H9 (cell line): ENCODE measurements at regions not wholly inside any gene's neighbourhood (a gene's known extent, or its start where the extent isn't known, plus 50 kb on each side); places are given as distances from the start of the nearest gene placed in this dataset.
A peak's percentile ranks its signal among the peaks of the same experiment; 100 is the strongest.

ENCODE experiments used
- DNase-seq: peaks from one replicate; pipeline ENCODE4 v3.0.0-alpha.2; 2017
- H2AFZ ChIP-seq: one replicate; pipeline ENCODE4 v1.6.1; 2013; ENCODE audit warnings: mild to moderate bottlenecking, low read length, control low read depth, moderate library complexity
- H2AK5ac ChIP-seq: 2 replicates; pipeline ENCODE4 v1.6.1; 2013; ENCODE audit warnings: low read length, control low read depth, mixed read lengths; ENCODE audit not compliant: insufficient read length
- H2BK120ac ChIP-seq: one replicate; pipeline ENCODE4 v1.6.1; 2013; ENCODE audit warnings: low read depth, mild to moderate bottlenecking, low read length, control low read depth, inconsistent platforms; ENCODE audit not compliant: poor library complexity, severe bottlenecking
- H2BK12ac ChIP-seq: 2 replicates; pipeline ENCODE4 v1.6.1; 2013; ENCODE audit warnings: low read length, control low read depth, mixed read lengths, low read depth; ENCODE audit not compliant: insufficient read length
- H2BK15ac ChIP-seq: 2 replicates; pipeline ENCODE4 v1.6.1; 2013; ENCODE audit warnings: low read depth, low read length, control low read depth
- H2BK20ac ChIP-seq: one replicate; pipeline ENCODE4 v1.6.1; 2013; ENCODE audit warnings: low read depth, mild to moderate bottlenecking, low read length, control low read depth, inconsistent platforms; ENCODE audit not compliant: poor library complexity, severe bottlenecking
- H2BK5ac ChIP-seq: 2 replicates; pipeline ENCODE4 v1.6.1; 2013; ENCODE audit warnings: low read length, control low read depth, mixed read lengths; ENCODE audit not compliant: insufficient read length
- H3K14ac ChIP-seq: 2 replicates; pipeline ENCODE4 v1.6.1; 2013; ENCODE audit warnings: low read length, control low read depth; ENCODE audit not compliant: insufficient read depth
- H3K18ac ChIP-seq: 2 replicates; pipeline ENCODE4 v1.6.1; 2013; ENCODE audit warnings: low read depth, mild to moderate bottlenecking, mixed read lengths, low read length, control low read depth; ENCODE audit not compliant: insufficient read length
- H3K23ac ChIP-seq: 2 replicates; pipeline ENCODE4 v1.6.1; 2013; ENCODE audit warnings: low read length, control low read depth, mixed read lengths, low read depth; ENCODE audit not compliant: insufficient read length
- H3K23me2 ChIP-seq: 2 replicates; pipeline ENCODE4 v1.6.1; 2013; ENCODE audit warnings: low read depth, mild to moderate bottlenecking, mixed read lengths, low read length, control low read depth; ENCODE audit not compliant: insufficient read length, poor library complexity, severe bottlenecking
- H3K27ac ChIP-seq: 2 replicates; pipeline ENCODE4 v1.5.1; 2013; ENCODE audit warnings: low read length, control low read depth, mixed read lengths, low read depth; ENCODE audit not compliant: insufficient read length
- H3K27me3 ChIP-seq: 2 replicates; pipeline ENCODE4 v1.6.1; 2013; ENCODE audit warnings: low read length, control low read depth, inconsistent platforms; ENCODE audit not compliant: insufficient read depth
- H3K4ac ChIP-seq: 2 replicates; pipeline ENCODE4 v1.6.1; 2013; ENCODE audit warnings: low read depth, mild to moderate bottlenecking, control low read depth, inconsistent platforms, low read length, moderate library complexity
- H3K4me1 ChIP-seq: 2 replicates; pipeline ENCODE4 v1.6.1; 2013; ENCODE audit warnings: low read length, control low read depth, inconsistent platforms; ENCODE audit not compliant: insufficient read depth
- H3K4me2 ChIP-seq: 2 replicates; pipeline ENCODE4 v1.6.1; 2013; ENCODE audit warnings: low read length, control low read depth, mixed read lengths; ENCODE audit not compliant: insufficient read length, insufficient read depth
- H3K56ac ChIP-seq: 2 replicates; pipeline ENCODE4 v1.6.1; 2013; ENCODE audit warnings: low read depth, mild to moderate bottlenecking, mixed read lengths, low read length, control low read depth; ENCODE audit not compliant: insufficient read length
- H3K79me1 ChIP-seq: 2 replicates; pipeline ENCODE4 v1.6.1; 2013; ENCODE audit warnings: low read depth, mild to moderate bottlenecking, moderate library complexity, low read length, control low read depth, inconsistent platforms; ENCODE audit not compliant: insufficient read depth, poor library complexity, severe bottlenecking
- H3K79me2 ChIP-seq: 2 replicates; pipeline ENCODE4 v1.6.1; 2013; ENCODE audit warnings: low read length, control low read depth, inconsistent platforms; ENCODE audit not compliant: insufficient read depth
- H3K9ac ChIP-seq: 2 replicates; pipeline ENCODE4 v1.6.1; 2013; ENCODE audit warnings: low read length, control low read depth, mixed read lengths; ENCODE audit not compliant: insufficient read length; ENCODE audit errors: extremely low read depth
- H3K9me3 ChIP-seq: one replicate; pipeline ENCODE4 v1.6.1; 2013; ENCODE audit warnings: low read depth, low read length, inconsistent platforms; ENCODE audit not compliant: control insufficient read depth
- H3T11ph ChIP-seq: one replicate; pipeline ENCODE4 v1.6.1; 2013; ENCODE audit warnings: mild to moderate bottlenecking, low read length, control low read depth, inconsistent platforms
- H4K20me1 ChIP-seq: one replicate; pipeline ENCODE4 v1.6.1; 2013; ENCODE audit not compliant: control insufficient read depth, insufficient read length, insufficient read depth
- H4K5ac ChIP-seq: 2 replicates; pipeline ENCODE4 v1.6.1; 2013; ENCODE audit warnings: low read depth, mild to moderate bottlenecking, mixed read lengths, low read length, control low read depth; ENCODE audit not compliant: insufficient read length
- H4K8ac ChIP-seq: replicated peaks from 2 replicates; pipeline ENCODE4 v1.6.1; 2013; ENCODE audit warnings: low read length, control low read depth, mixed read lengths, low read depth; ENCODE audit not compliant: insufficient read length
- H4K91ac ChIP-seq: 2 replicates; pipeline ENCODE4 v1.6.1; 2013; ENCODE audit warnings: low read depth, mild to moderate bottlenecking, moderate library complexity, mixed read lengths, low read length, control low read depth; ENCODE audit not compliant: insufficient read length
- H3K27ac Mint-ChIP-seq, 3 experiments: 2 replicates in 2 of 3; 3 replicates in 1 of 3; pipeline ENCODE4 v1.8.0; 2020 to 2021; ENCODE audit warnings: mixed read lengths in 3 of 3, mild to moderate bottlenecking in 1 of 3, moderate library complexity in 1 of 3
- H3K27me3 Mint-ChIP-seq: 2 replicates; pipeline ENCODE4 v1.8.0; 2021; ENCODE audit warnings: low read depth, mild to moderate bottlenecking, moderate library complexity, mixed read lengths
- H3K36me3 Mint-ChIP-seq, 3 experiments: 2 replicates in 2 of 3; 3 replicates in 1 of 3; pipeline ENCODE4 v1.8.0; 2020 to 2021; ENCODE audit warnings: low read depth in 3 of 3, mixed read lengths in 3 of 3; ENCODE audit not compliant: insufficient read depth in 1 of 3
- H3K4me1 Mint-ChIP-seq, 2 experiments: 2 replicates each; pipeline ENCODE4 v1.8.0; 2020; ENCODE audit warnings: mixed read lengths in 2 of 2
- H3K4me3 Mint-ChIP-seq, 2 experiments: 2 replicates in 1 of 2; 3 replicates in 1 of 2; pipeline ENCODE4 v1.8.0; 2020 to 2021; ENCODE audit warnings: mild to moderate bottlenecking in 2 of 2, mixed read lengths in 2 of 2, moderate library complexity in 1 of 2
- H3K9me3 Mint-ChIP-seq, 2 experiments: 2 replicates in 1 of 2; 3 replicates in 1 of 2; pipeline ENCODE4 v1.8.0; 2020; ENCODE audit warnings: mild to moderate bottlenecking in 2 of 2, mixed read lengths in 2 of 2, moderate library complexity in 1 of 2
- WGBS: extraction: QIAGEN DNeasy Blood & Tissue Kit; methylation state at CpG from one replicate; pipeline ENCODE4 v1.1.7; 2013; ENCODE audit warnings: missing lambda C conversion rate, low lambda C conversion rate, mixed read lengths; ENCODE audit not compliant: insufficient read length; ENCODE audit errors: extremely low coverage; 5-methylcytosine and 5-hydroxymethylcytosine counted together
- TF ChIP-seq, protein P1 (sequence below): fragments of 200-600 bp; sonication (generic); conservative IDR thresholded peaks from 3 replicates; pipeline ENCODE4 v1.8.0; 2021; ENCODE audit warnings: antibody characterized with exemption, mild to moderate bottlenecking

DNA sequence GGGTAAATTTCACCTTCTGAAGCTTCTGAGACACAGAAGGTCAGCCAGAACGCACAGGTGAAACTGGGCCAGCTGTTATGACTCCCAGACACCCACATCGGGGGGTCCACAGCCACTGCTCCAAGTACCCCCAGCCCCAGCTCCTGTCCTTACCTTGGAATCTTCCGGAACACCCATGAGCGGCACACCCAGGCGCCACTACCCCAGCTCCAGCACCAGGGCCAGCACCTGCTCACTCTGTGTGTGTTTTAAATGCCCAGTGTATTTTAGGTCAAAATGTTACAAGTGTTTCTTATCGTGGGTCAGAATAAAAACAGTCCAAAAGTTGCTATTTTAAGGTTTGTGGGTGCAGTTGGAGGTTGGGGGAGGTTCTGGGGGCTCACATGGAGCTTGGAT is 116.3 kb downstream of the RMI2 start:
- H3K9me3 Mint-ChIP-seq = no peaks in the 10 kb centered on the region
- WGBS = no CpG with 5 or more reads among the region's 6 CpGs

More for the DNA sequence above, 116.3 kb downstream of the RMI2 start:
- Histone ChIP-seq H3K9me3 (no peaks in the 10 kb centered on the region), H3K79me2 (no peaks in the 10 kb centered on the region), H3K27ac (no peak overlapping the region), H4K20me1 (no peaks in the 10 kb centered on the region), H3K4ac (no peak overlapping the region), H2BK5ac (no peak overlapping the region), H4K8ac (no peak overlapping the region), H2BK120ac (no peak overlapping the region), H3K27me3 (no peaks in the 10 kb centered on the region), H3K79me1 (no peaks in the 10 kb centered on the region), H3K4me2 (no peak overlapping the region), H3T11ph (no peak overlapping the region), H2AK5ac (no peak overlapping the region), H3K23me2 (no peaks in the 10 kb centered on the region), H4K91ac (no peak overlapping the region), H2AFZ (no peak overlapping the region), H3K4me1 (no peaks in the 10 kb centered on the region), H3K9ac (no peak overlapping the region), H2BK15ac (no peak overlapping the region), H3K18ac (no peak overlapping the region), H4K5ac (no peak overlapping the region), H2BK12ac (no peak overlapping the region), H3K56ac (no peak overlapping the region), H3K23ac (no peak overlapping the region), H3K14ac (no peak overlapping the region), H2BK20ac (no peak overlapping the region)
- peak overlapping the region in 1 of 3 experiments; percentile 79; a peak in 1 of 7 replicates for H3K27ac Mint-ChIP-seq
- H3K36me3 Mint-ChIP-seq = no peaks in the 10 kb centered on the region
- no peaks in the 10 kb centered on the region for H3K27me3 Mint-ChIP-seq
- H3K4me1 Mint-ChIP-seq = no peaks in the 10 kb centered on the region
- no peak for DNase-seq
- no peak overlapping the region for H3K4me3 Mint-ChIP-seq
- TF ChIP-seq, protein P1, sequence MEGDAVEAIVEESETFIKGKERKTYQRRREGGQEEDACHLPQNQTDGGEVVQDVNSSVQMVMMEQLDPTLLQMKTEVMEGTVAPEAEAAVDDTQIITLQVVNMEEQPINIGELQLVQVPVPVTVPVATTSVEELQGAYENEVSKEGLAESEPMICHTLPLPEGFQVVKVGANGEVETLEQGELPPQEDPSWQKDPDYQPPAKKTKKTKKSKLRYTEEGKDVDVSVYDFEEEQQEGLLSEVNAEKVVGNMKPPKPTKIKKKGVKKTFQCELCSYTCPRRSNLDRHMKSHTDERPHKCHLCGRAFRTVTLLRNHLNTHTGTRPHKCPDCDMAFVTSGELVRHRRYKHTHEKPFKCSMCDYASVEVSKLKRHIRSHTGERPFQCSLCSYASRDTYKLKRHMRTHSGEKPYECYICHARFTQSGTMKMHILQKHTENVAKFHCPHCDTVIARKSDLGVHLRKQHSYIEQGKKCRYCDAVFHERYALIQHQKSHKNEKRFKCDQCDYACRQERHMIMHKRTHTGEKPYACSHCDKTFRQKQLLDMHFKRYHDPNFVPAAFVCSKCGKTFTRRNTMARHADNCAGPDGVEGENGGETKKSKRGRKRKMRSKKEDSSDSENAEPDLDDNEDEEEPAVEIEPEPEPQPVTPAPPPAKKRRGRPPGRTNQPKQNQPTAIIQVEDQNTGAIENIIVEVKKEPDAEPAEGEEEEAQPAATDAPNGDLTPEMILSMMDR = no peak
